ENCODE measurements at regions not wholly inside any gene's neighbourhood (a gene's known extent, or its start where the extent isn't known, plus 50 kb on each side); places are given as distances from the start of the nearest gene placed in this dataset.

- TF ChIP-seq KDM1A (IDR thresholded peaks at IDR 0.05; ENCODE audit: borderline replicate concordance, low read length), result no peak
- TF ChIP-seq POLR2A (IDR thresholded peaks at IDR 0.05; ENCODE audit: control extremely low read depth in 1 of 2, low read depth in 2 of 2, low read length in 2 of 2), result no peak
- TF ChIP-seq JUND (IDR thresholded peaks at IDR 0.05; ENCODE audit: low read length), result no peak
These were observed 104.4 kb upstream of the C1GALT1 start for GRCh38 chr7:7077945-7078344.
